Fibroblast of villous mesenchyme (primary cell): ENCODE measurements at regions not wholly inside any gene's neighbourhood (a gene's known extent, or its start where the extent isn't known, plus 50 kb on each side); places are given as distances from the start of the nearest gene placed in this dataset.

Experiments
- DNase-seq: peaks from one replicate; pipeline ENCODE4 v3.0.0-alpha.2; 2010; ENCODE audit warnings: low read depth
- H3K4me3 ChIP-seq: 2 replicates; pipeline ENCODE4 v1.5.1; 2011; ENCODE audit warnings: low read depth, mild to moderate bottlenecking, low read length
- TF ChIP-seq, protein P1 (sequence below): IDR thresholded peaks from 2 replicates; pipeline ENCODE4 v1.5.1; 2012; ENCODE audit warnings: low read depth, mild to moderate bottlenecking, low read length; ENCODE audit not compliant: insufficient read depth

DNA sequence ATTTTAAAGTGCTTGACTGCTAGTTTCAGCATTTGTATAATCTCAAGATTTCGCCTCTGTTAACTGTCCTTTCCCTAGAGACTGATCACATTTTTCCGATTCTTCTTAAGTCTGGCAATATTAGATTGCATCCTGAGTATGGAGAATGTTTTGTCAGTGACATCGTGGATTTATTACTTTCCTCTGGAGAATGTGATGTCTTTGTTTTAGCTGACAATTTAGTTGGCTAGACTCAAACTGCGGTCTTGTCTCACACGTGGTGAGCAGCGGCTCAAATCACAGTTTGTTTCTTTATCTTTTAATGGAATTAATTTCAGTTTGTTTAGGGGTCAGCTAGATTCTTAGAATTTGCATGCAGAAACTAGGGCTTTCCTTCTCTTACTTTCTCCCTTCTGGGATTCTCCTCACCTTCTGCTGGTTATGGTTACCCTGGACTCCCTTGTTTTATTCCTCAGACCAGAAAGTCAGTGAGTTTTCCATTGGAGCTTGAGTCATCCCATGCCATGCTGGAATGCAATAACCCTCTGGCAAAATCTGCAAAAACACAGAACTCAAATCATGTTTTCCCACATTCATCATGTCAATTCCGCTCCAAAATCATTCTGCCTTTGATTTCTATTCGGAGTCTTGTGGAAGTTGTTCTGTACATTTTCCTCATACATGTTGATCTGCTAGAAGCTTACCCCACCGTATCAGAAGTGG is 327.2 kb upstream of the TRIB2 start:
- no peak for DNase-seq
- H3K4me3 ChIP-seq, result no peak overlapping the region
- TF ChIP-seq, protein P1, sequence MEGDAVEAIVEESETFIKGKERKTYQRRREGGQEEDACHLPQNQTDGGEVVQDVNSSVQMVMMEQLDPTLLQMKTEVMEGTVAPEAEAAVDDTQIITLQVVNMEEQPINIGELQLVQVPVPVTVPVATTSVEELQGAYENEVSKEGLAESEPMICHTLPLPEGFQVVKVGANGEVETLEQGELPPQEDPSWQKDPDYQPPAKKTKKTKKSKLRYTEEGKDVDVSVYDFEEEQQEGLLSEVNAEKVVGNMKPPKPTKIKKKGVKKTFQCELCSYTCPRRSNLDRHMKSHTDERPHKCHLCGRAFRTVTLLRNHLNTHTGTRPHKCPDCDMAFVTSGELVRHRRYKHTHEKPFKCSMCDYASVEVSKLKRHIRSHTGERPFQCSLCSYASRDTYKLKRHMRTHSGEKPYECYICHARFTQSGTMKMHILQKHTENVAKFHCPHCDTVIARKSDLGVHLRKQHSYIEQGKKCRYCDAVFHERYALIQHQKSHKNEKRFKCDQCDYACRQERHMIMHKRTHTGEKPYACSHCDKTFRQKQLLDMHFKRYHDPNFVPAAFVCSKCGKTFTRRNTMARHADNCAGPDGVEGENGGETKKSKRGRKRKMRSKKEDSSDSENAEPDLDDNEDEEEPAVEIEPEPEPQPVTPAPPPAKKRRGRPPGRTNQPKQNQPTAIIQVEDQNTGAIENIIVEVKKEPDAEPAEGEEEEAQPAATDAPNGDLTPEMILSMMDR, result no peak

DNA sequence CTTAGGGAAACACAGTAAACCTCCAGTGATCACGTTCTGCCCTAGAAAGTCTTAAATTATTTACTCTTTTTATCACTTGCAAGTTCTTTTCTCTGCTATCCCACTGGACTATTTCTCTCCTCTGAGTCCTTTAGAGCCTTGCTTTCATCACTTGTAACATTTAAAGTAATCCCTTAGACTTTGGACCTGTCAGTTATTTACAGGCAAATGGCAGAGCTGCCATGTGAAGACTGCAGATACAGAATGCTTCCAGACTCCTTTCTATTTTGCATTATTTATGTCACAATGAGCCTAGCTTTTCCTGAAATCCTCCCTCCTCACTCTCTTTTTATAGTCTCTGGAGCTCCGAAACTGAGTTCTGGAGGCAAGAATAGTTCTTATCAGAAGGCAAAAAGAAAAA is 325.6 kb upstream of the TRIB2 start:
- TF ChIP-seq, protein P1, result no peak
- no peak overlapping the region for H3K4me3 ChIP-seq
- peak; percentile 5 for DNase-seq

DNA sequence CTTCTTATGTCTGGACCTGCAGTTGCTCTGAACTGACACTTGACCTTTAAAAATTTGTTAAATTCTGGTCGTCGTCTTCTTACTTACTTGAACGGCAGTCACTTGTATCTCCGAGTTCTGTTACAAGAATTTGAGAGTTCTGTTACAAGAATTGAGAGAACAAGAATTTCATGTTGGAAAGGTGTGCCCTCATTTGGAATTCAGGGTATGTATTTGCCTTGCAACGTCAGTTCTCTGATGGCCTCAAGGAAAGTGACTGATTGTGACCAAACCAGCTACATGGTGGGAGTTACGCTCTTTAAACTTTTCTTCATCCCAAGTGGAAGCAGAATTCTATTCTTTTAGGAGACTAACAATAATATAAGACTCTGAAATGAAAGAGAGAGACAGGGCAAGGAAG is 320.0 kb upstream of the TRIB2 start:
- H3K4me3 ChIP-seq, result no peak overlapping the region
- TF ChIP-seq, protein P1, result no peak
- DNase-seq, result no peak

DNA sequence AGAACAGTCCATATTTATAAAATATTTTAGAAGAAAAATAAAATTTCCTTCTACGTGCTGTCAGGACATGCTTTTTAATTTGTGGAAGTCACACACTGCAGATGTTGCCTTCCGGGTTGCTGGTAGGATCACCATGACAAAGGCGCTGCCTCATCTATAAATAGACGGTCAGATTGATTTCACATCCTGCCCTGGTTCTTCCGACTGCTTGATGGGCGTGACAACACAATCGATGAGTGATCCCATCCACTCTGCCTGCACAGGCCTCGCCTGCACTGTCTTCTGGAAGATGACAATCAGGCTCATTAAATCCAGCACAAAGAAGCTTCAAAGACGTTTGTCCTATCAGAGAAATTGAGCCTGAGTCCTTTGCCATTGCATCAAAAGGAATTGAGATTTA is 318.9 kb upstream of the TRIB2 start:
- TF ChIP-seq, protein P1, result no peak
- no peak for DNase-seq
- no peak overlapping the region for H3K4me3 ChIP-seq

DNA sequence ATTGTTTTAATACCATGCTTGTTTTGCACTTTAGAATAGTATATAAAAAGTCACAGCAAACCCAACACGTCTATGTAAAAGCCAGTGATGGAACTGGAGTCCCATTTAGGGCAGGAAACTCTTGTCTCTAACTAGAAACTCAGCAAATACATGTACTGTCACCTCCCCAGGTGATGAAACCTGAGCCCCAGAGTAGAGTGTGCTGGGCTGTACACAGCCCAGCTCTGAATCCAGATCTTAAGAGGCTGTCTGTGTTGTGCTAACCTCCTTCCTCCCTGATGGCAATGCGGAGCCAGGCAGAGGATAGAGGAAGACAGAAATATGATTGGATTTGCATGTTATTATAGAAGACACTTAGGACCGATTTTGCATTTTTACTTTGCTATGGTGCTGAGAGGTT is 317.5 kb upstream of the TRIB2 start:
- no peak for DNase-seq
- TF ChIP-seq, protein P1, result no peak
- H3K4me3 ChIP-seq, result no peak overlapping the region

DNA sequence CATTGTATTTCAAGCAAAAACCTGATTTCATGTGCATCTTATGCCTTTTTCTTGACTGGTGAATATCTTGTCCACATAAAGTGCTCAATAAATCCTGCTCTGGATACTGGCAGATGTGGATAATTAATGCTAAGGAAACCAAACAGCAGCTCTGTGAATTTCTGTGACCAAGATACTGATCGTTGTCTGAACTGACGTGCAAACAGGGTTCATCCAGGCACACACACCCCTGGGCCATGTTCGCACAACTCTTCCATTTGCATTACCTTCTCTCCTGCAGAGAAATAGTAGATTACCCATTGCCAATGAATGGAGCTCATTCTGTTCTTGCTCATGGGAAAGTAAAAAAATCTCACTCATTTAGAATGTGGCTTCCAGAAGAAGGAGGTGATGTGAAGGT is 316.2 kb upstream of the TRIB2 start:
- no peak overlapping the region for H3K4me3 ChIP-seq
- TF ChIP-seq, protein P1, result no peak
- no peak for DNase-seq
